ENCODE measurements at regions not wholly inside any gene's neighbourhood (a gene's known extent, or its start where the extent isn't known, plus 50 kb on each side); places are given as distances from the start of the nearest gene placed in this dataset.
"Not testable (repeated sequence)": the region's sequence is repeated elsewhere in the genome, so short reads cannot be mapped to it uniquely, and the experiment has no call there.

DNA sequence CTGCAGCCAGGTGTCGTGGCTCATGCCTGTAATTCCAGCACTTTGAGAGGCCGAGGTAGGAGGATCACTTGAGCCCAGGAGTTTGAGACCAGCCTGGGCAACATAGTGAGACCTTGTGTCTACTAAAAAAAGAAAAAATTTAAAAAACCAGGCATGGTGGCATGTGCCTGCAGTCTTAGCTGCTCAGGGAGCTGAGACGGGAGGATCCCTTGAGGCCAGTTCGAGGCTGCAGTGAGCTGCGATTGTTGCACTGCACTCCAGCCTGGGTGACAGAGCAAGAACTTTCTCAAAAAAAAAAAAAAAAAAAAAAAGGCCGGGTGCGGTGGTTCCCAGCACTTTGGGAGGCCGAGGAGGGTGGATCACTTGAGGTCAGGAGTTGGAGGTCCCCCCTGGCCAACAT, 85.5 kb upstream of the CLDN5 start:
- peaks cover 88 to 95% of the 10 kb centered on the region in 2 experiments for H3K27me3 ChIP-seq (ENCODE audit: control insufficient read depth in 2 of 2, insufficient read depth in 2 of 2, low read length in 2 of 2)
- peaks cover 6 to 26% of the 10 kb centered on the region in 2 experiments for H3K4me1 ChIP-seq (replicated peaks in 1 of 2; ENCODE audit: control insufficient read depth in 2 of 2, insufficient read depth in 2 of 2, low read length in 2 of 2)
- ChIA-PET CTCF (ENCODE audit: low intra/inter-chr PET ratio) (interaction anchor here (0.5 kb wide), 1 partner anchor 241 kb away, joined by 3 read pairs; no protein-coding TSS in a partner anchor), POLR2A (interaction anchor here (0.9 to 1.9 kb wide), 7 partner anchors 9 to 130 kb away, joined by 3 to 8 read pairs (median 4); partner anchors contain the start of genes CDC45 and UFD1)
- H3K27ac ChIP-seq (ENCODE audit: extremely low read depth, low read depth, low read length); H3K36me3 ChIP-seq (ENCODE audit: control insufficient read depth, insufficient read depth, low read length); in situ Hi-C loops (cut with MboI); ATAC-seq; H3K9me3 ChIP-seq (replicated peaks; ENCODE audit: control insufficient read depth, insufficient read depth, low read depth, low read length); H3K9ac ChIP-seq (ENCODE audit: insufficient read depth in 1 of 2, low read depth in 2 of 2, low read length in 2 of 2); BruUV-seq (replicated peaks); H3K79me2 ChIP-seq (ENCODE audit: control insufficient read depth, insufficient read depth, low read length); H3K4me3 ChIP-seq; FAIRE-seq; H3K9me1 ChIP-seq (ENCODE audit: control insufficient read depth, insufficient read depth, low read length); H3K4me2 ChIP-seq (ENCODE audit: insufficient read depth, low read length); DNase-seq (ENCODE audit: extremely low read depth in 1 of 4, low spot score in 3 of 4); H2AFZ ChIP-seq (ENCODE audit: low read depth, low read length); TF ChIP-seq FOXM1 (IDR thresholded peaks at IDR 0.05; ENCODE audit: low read depth): not testable (repeated sequence)
- intact Hi-C loops (cut with micrococcal nuclease), result loop anchor here (5.0 to 10.0 kb wide), 3 partner anchors 55 to 535 kb away; no protein-coding TSS in a partner anchor
- TF ChIP-seq ZNF384 (IDR thresholded peaks at IDR 0.05; ENCODE audit: low read depth, low read length), result peak; percentile 43
- TF ChIP-seq ZNF12 (CRISPR knock-in tag; IDR thresholded peaks at IDR 0.05), result 0 out of 2 replicates have a peak, but pooled peaks have one; percentile 63
- TF ChIP-seq FOXM1 (CRISPR knock-in tag; IDR thresholded peaks at IDR 0.05; ENCODE audit: low read depth), result 0 out of 2 replicates have a peak, but pooled peaks have one; percentile 59
- H4K20me1 ChIP-seq (replicated peaks; ENCODE audit: control insufficient read depth, insufficient read depth, low read length), result peaks cover 32% of the 10 kb centered on the region
- 2% methylated on average over 8 of the region's 8 CpGs for WGBS (ENCODE audit: insufficient coverage, low coverage, missing lambda C conversion rate)

DNA sequence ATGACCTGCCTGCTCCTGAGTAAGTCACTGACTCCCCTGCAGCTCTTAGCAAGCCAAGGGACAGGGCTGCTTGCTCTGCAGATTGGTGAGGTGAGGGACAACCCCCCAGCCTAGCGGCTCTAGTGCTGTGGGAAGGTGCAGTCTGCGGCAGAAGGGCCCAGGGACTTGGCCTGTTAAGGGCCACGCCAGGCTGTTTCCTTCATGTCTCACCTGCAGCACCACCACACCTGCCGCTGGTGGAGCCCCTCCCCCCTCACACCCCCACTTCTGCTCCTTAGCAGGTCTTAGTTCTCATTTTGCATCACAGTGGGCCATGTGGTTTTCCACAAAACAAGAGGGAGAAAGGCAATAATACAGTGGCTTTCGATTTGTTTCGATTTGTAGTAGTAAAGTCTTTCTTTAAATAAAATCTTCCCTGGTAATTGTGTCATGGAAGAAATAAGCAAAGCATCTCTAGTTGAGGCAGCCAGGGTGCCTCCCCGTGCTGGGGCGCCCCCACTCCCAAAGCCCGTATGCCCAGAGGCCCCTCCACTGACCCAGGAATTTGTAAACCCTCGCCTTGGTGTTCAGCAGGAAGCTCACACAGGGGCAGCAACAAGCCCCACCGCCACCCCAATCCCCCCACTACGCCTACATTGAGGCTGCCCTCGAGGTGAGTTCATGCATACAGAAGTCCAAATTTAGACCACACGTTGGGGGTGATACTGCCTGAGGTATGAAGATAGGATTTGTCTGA, 86.5 kb upstream of the CLDN5 start:
- BruUV-seq (replicated peaks), result no TSS peak
- Histone ChIP-seq H3K27ac (ENCODE audit: extremely low read depth, low read depth, low read length) (no peak overlapping the region), H3K27me3 (ENCODE audit: control insufficient read depth in 2 of 2, insufficient read depth in 2 of 2, low read length in 2 of 2) (peaks cover 87 to 95% of the 10 kb centered on the region in 2 experiments), H3K4me1 (replicated peaks in 1 of 2; ENCODE audit: control insufficient read depth in 2 of 2, insufficient read depth in 2 of 2, low read length in 2 of 2) (peaks cover 0 to 24% of the 10 kb centered on the region in 2 experiments; a peak in 3 of 5 replicates), H3K9me1 (ENCODE audit: control insufficient read depth, insufficient read depth, low read length) (no peaks in the 10 kb centered on the region), H3K36me3 (ENCODE audit: control insufficient read depth, insufficient read depth, low read length) (no peaks in the 10 kb centered on the region), H2AFZ (ENCODE audit: low read depth, low read length) (no peak overlapping the region), H3K79me2 (ENCODE audit: control insufficient read depth, insufficient read depth, low read length) (no peaks in the 10 kb centered on the region), H4K20me1 (replicated peaks; ENCODE audit: control insufficient read depth, insufficient read depth, low read length) (peaks cover 31% of the 10 kb centered on the region), H3K4me3 (no peak overlapping the region), H3K9me3 (replicated peaks; ENCODE audit: control insufficient read depth, insufficient read depth, low read depth, low read length) (no peaks in the 10 kb centered on the region), H3K4me2 (ENCODE audit: insufficient read depth, low read length) (no peak overlapping the region), H3K9ac (ENCODE audit: insufficient read depth in 1 of 2, low read depth in 2 of 2, low read length in 2 of 2) (peak overlapping the region in 1 of 2 experiments; percentile 28; a peak in 2 of 4 replicates)
- intact Hi-C loops (cut with micrococcal nuclease) (no loop called here), in situ Hi-C loops (cut with MboI) (no loop called here)
- POLR2A ChIA-PET, result interaction anchor here (0.6 to 1.9 kb wide), 4 partner anchors 8 to 387 kb away, joined by 3 to 8 read pairs (median 6); partner anchors contain the start of genes CDC45 and UFD1
- 1% methylated on average over 14 of the region's 14 CpGs for WGBS (ENCODE audit: insufficient coverage, low coverage, missing lambda C conversion rate)
- CTCF ChIA-PET (ENCODE audit: low intra/inter-chr PET ratio), result no interaction called here
- no peak for FAIRE-seq
- DNase-seq (ENCODE audit: extremely low read depth in 1 of 4, low spot score in 3 of 4), result no peak
- ATAC-seq, result peak; percentile 14
- TF ChIP-seq SREBF1 (IDR thresholded peaks at IDR 0.05; ENCODE audit: borderline replicate concordance, low read depth, low read length), result 0 out of 2 replicates have a peak, but pooled peaks have one; percentile 31
- TF ChIP-seq BRF1 (IDR thresholded peaks at IDR 0.05; ENCODE audit: borderline replicate concordance, extremely low read depth, insufficient read length), result no peak
- peak; percentile 48; the same call in 1 of the 2 replicates for TF ChIP-seq ARID4B (CRISPR knock-in tag; IDR thresholded peaks at IDR 0.05)
- no peak for TF ChIP-seq ZNF717 (CRISPR knock-in tag; IDR thresholded peaks at IDR 0.05)
- TF ChIP-seq ZNF143 (CRISPR knock-in tag; IDR thresholded peaks at IDR 0.05), result 0 out of 2 replicates have a peak, but pooled peaks have one; percentile 23
- TF ChIP-seq ZNF431 (CRISPR knock-in tag; IDR thresholded peaks at IDR 0.05), result no peak
